Endothelial cell (in vitro differentiated cells): ENCODE measurements at regions not wholly inside any gene's neighbourhood (a gene's known extent, or its start where the extent isn't known, plus 50 kb on each side); places are given as distances from the start of the nearest gene placed in this dataset.
"Not testable (repeated sequence)": the region's sequence is repeated elsewhere in the genome, so short reads cannot be mapped to it uniquely, and the experiment has no call there.

Experiments used
- DNase-seq: peaks from one replicate; pipeline ENCODE4 v3.0.0; 2021; ENCODE audit warnings: low spot score
- H3K27ac Mint-ChIP-seq: one replicate; pipeline ENCODE4 v1.8.0; 2021; ENCODE audit warnings: mixed read lengths, inconsistent platforms; ENCODE audit not compliant: unreplicated experiment
- H3K27me3 Mint-ChIP-seq: one replicate; pipeline ENCODE4 v1.8.0; 2021; ENCODE audit warnings: mild to moderate bottlenecking, moderate library complexity, mixed read lengths, inconsistent platforms; ENCODE audit not compliant: unreplicated experiment
- H3K36me3 Mint-ChIP-seq: one replicate; pipeline ENCODE4 v1.8.0; 2021; ENCODE audit warnings: mild to moderate bottlenecking, low read depth, mixed read lengths, inconsistent platforms; ENCODE audit not compliant: unreplicated experiment
- H3K4me1 Mint-ChIP-seq: one replicate; pipeline ENCODE4 v1.8.0; 2021; ENCODE audit warnings: mild to moderate bottlenecking, mixed read lengths, inconsistent platforms; ENCODE audit not compliant: unreplicated experiment
- H3K4me3 Mint-ChIP-seq: one replicate; pipeline ENCODE4 v1.8.0; 2021; ENCODE audit warnings: mild to moderate bottlenecking, mixed read lengths, inconsistent platforms; ENCODE audit not compliant: unreplicated experiment
- H3K9me3 Mint-ChIP-seq: one replicate; pipeline ENCODE4 v1.8.0; 2021; ENCODE audit warnings: mixed read lengths, inconsistent platforms; ENCODE audit not compliant: unreplicated experiment
- TF ChIP-seq, protein P1 (sequence below): fragments of 200-600 bp; sonication (generic); IDR thresholded peaks from one replicate; pipeline ENCODE4 v1.5.0; 2021; ENCODE audit warnings: antibody characterized with exemption; ENCODE audit not compliant: unreplicated experiment

DNA sequence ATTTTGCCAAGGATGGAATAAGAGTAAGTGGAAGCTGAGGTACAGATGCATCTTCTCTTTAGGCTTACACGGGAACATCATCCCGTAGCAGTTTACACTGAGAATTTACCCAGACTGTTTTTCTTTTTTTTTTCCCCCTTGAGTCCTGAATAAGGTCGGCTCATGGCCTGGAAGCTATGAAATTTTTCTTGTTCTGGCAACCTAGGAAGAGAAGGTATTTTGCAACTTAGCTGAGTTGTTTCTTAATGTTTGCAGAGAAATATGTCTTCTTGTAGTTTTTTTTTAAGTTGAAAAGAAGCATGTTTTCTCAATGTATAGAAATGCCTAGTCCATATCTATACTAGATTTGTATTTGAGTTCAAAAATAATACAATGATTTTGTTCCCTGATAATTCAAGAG lies 712.5 kb downstream of the TDRD15 start:
- Mint-ChIP-seq H3K4me3 (no peak overlapping the region), H3K4me1 (no peaks in the 10 kb centered on the region), H3K27ac (no peak overlapping the region), H3K9me3 (no peaks in the 10 kb centered on the region), H3K27me3 (no peaks in the 10 kb centered on the region), H3K36me3 (no peaks in the 10 kb centered on the region)
- TF ChIP-seq, protein P1, sequence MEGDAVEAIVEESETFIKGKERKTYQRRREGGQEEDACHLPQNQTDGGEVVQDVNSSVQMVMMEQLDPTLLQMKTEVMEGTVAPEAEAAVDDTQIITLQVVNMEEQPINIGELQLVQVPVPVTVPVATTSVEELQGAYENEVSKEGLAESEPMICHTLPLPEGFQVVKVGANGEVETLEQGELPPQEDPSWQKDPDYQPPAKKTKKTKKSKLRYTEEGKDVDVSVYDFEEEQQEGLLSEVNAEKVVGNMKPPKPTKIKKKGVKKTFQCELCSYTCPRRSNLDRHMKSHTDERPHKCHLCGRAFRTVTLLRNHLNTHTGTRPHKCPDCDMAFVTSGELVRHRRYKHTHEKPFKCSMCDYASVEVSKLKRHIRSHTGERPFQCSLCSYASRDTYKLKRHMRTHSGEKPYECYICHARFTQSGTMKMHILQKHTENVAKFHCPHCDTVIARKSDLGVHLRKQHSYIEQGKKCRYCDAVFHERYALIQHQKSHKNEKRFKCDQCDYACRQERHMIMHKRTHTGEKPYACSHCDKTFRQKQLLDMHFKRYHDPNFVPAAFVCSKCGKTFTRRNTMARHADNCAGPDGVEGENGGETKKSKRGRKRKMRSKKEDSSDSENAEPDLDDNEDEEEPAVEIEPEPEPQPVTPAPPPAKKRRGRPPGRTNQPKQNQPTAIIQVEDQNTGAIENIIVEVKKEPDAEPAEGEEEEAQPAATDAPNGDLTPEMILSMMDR = no peak
- DNase-seq = no peak

DNA sequence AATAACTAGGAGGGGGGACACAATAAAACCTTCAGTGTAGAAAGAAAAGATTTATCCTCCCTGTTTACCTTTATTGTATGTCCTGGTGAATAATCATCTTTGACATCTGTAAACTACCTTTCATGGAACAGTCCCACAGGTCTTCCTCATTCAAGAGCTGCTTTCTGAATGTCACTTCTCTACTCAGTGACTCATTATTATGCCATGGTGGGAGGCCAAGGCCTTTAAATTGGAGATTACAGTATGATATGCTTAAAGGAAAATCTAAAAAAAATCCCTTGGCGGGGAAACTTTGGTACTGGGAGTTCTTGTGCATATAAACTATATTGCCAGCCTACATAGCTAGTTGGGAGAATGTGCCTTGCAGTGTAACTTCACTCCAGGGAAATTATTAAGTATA lies 713.0 kb downstream of the TDRD15 start:
- Mint-ChIP-seq H3K27ac (no peak overlapping the region), H3K4me3 (no peak overlapping the region), H3K4me1 (no peaks in the 10 kb centered on the region), H3K36me3 (no peaks in the 10 kb centered on the region), H3K9me3 (no peaks in the 10 kb centered on the region), H3K27me3 (no peaks in the 10 kb centered on the region)
- DNase-seq = no peak
- TF ChIP-seq, protein P1 = no peak

DNA sequence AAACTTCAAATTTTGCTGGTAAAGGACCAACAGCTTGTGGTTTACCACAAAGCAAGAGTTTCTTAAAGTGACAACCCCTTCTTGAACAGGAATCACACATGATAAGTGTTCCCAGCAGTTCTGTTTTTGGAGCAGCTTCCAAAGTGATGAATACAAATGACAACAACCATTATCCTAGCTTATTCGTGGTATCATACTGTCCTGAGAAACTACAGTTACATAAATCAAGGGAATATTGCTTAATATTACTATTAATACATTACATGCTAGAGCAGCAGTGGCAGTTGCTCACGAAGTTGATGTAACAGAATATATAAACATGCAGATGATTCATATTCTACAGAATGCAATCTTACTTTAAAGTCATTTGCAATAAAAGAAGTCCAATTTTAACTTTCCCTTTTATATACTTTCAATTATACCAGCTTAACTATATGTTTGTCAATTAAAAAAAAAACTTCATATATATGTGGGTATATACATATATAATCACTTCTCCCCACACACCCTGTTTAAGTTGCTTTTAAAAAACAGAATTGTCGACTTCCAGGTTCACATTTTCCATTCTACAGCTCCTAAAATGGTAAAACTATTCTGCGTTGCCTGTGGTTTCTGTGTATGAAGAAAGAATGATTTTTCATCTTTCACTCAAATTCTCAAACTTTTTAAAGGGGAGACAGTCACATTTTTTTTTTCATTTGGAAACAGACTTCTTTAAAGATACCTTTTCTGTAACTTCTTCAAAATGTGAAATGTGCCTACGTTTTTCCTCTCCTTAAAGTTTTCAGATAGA lies 713.6 kb downstream of the TDRD15 start:
- H3K9me3 Mint-ChIP-seq = no peaks in the 10 kb centered on the region
- no peaks in the 10 kb centered on the region for H3K4me1 Mint-ChIP-seq
- no peak overlapping the region for H3K27ac Mint-ChIP-seq
- H3K4me3 Mint-ChIP-seq = no peak overlapping the region
- no peaks in the 10 kb centered on the region for H3K27me3 Mint-ChIP-seq
- TF ChIP-seq, protein P1 = no peak
- DNase-seq = no peak
- H3K36me3 Mint-ChIP-seq = no peaks in the 10 kb centered on the region

DNA sequence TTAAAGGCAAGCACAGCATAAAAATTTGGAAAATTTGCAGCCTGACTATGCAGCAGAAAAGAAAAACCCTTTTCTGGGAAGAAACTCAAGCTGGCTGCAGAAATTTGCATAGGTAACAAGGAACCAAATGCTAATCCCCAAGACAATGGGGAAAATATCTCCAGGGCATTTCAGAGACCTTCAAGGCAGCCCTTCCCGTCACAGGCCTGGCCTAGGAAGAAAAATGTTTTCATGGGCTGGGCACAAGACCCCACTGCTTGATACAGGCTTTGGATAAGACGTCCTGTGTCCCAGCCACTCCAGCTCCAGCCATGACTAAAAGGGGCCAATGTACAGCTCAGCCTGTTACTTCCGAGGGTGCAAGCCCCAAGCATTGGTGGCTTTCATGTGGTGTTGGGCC lies 717.6 kb downstream of the TDRD15 start:
- Mint-ChIP-seq H3K27me3 (no peaks in the 10 kb centered on the region), H3K4me3 (no peak overlapping the region), H3K4me1 (no peaks in the 10 kb centered on the region), H3K9me3 (no peaks in the 10 kb centered on the region), H3K27ac (no peak overlapping the region), H3K36me3 (no peaks in the 10 kb centered on the region)
- TF ChIP-seq, protein P1 = no peak
- DNase-seq = no peak

DNA sequence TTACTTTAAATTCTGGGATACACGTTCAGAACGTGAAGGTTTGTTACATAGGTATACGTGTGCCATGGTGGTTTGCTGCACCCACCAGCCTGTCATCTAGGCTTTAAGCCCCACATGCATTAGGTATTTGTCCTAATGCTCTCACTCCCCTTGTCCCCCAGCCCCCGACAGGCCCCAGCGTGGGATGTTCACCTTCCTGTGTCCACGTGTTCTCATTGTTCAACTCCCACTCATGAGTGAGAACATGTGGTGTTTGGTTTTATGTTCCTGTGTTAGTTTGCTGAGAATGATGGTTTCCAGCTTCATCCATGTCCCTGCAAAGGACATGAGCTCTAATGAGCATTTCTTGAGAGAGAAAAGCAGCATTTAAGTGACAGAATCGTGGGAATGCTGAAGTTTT lies 726.6 kb downstream of the TDRD15 start:
- not testable (repeated sequence) for H3K4me1 Mint-ChIP-seq, H3K36me3 Mint-ChIP-seq, DNase-seq, H3K9me3 Mint-ChIP-seq, H3K27ac Mint-ChIP-seq, H3K27me3 Mint-ChIP-seq, H3K4me3 Mint-ChIP-seq
